Activated naive CD8-positive, alpha-beta T cell treated with anti-CD3 and anti-CD28 coated beads for 36 hours (primary cell): ENCODE measurements at regions not wholly inside any gene's neighbourhood (a gene's known extent, or its start where the extent isn't known, plus 50 kb on each side); places are given as distances from the start of the nearest gene placed in this dataset.
A peak's percentile ranks its signal among the peaks of the same experiment; 100 is the strongest.

Experiments
- DNase-seq: peaks from one replicate; pipeline ENCODE4 v3.0.0; 2021
- H3K27ac Mint-ChIP-seq: one replicate; pipeline ENCODE4 v1.8.0; 2022; ENCODE audit warnings: mild to moderate bottlenecking, moderate library complexity, mixed read lengths
- H3K27me3 Mint-ChIP-seq: one replicate; pipeline ENCODE4 v1.8.0; 2022; ENCODE audit warnings: mild to moderate bottlenecking, mixed read lengths
- H3K36me3 Mint-ChIP-seq: one replicate; pipeline ENCODE4 v1.8.0; 2021; ENCODE audit warnings: mild to moderate bottlenecking, mixed read lengths
- H3K4me1 Mint-ChIP-seq: one replicate; pipeline ENCODE4 v1.8.0; 2021; ENCODE audit warnings: mixed read lengths
- H3K4me3 Mint-ChIP-seq: one replicate; pipeline ENCODE4 v1.8.0; 2022; ENCODE audit warnings: mild to moderate bottlenecking, moderate library complexity, mixed read lengths
- H3K9me3 Mint-ChIP-seq: one replicate; pipeline ENCODE4 v1.8.0; 2022; ENCODE audit warnings: mixed read lengths

- Mint-ChIP-seq H3K9me3 (no peaks in the 10 kb centered on the region), H3K4me3 (no peak overlapping the region), H3K4me1 (peaks cover under 1% of the 10 kb centered on the region), H3K27ac (no peak overlapping the region), H3K27me3 (peaks cover 41% of the 10 kb centered on the region), H3K36me3 (no peaks in the 10 kb centered on the region)
- DNase-seq = no peak
Measured at GRCh38 chr17:34161690-34162089, 93.4 kb upstream of the CCL2 start.

GRCh38 chr17:34163123-34163522 lies 92.0 kb upstream of the CCL2 start:
- Mint-ChIP-seq H3K27ac (no peak overlapping the region), H3K4me3 (no peak overlapping the region), H3K4me1 (no peaks in the 10 kb centered on the region), H3K9me3 (no peaks in the 10 kb centered on the region), H3K36me3 (no peaks in the 10 kb centered on the region), H3K27me3 (peaks cover 27% of the 10 kb centered on the region)
- DNase-seq = no peak

- no peak overlapping the region for H3K4me3 Mint-ChIP-seq
- no peaks in the 10 kb centered on the region for H3K9me3 Mint-ChIP-seq
- no peak overlapping the region for H3K27ac Mint-ChIP-seq
- DNase-seq = no peak
- no peaks in the 10 kb centered on the region for H3K4me1 Mint-ChIP-seq
- H3K36me3 Mint-ChIP-seq = no peaks in the 10 kb centered on the region
- H3K27me3 Mint-ChIP-seq = peaks cover 21% of the 10 kb centered on the region
Measured at GRCh38 chr17:34163646-34164045, 91.4 kb upstream of the CCL2 start.

- Mint-ChIP-seq H3K9me3 (no peaks in the 10 kb centered on the region), H3K4me1 (no peaks in the 10 kb centered on the region), H3K36me3 (no peaks in the 10 kb centered on the region), H3K4me3 (no peak overlapping the region), H3K27ac (no peak overlapping the region), H3K27me3 (peaks cover 11% of the 10 kb centered on the region)
- no peak for DNase-seq
Measured at GRCh38 chr17:34164837-34165236, 90.2 kb upstream of the CCL2 start.

GRCh38 chr17:34166352-34166751 lies 88.7 kb upstream of the CCL2 start:
- H3K4me3 Mint-ChIP-seq = no peak overlapping the region
- DNase-seq = no peak

GRCh38 chr17:34167354-34167753 lies 87.7 kb upstream of the CCL2 start:
- H3K4me1 Mint-ChIP-seq = peaks cover 2% of the 10 kb centered on the region
- no peaks in the 10 kb centered on the region for H3K36me3 Mint-ChIP-seq
- DNase-seq = no peak
- no peaks in the 10 kb centered on the region for H3K9me3 Mint-ChIP-seq
- H3K27me3 Mint-ChIP-seq = peaks cover 10% of the 10 kb centered on the region
- H3K27ac Mint-ChIP-seq = no peak overlapping the region
- H3K4me3 Mint-ChIP-seq = no peak overlapping the region

More at GRCh38 chr17:34166352-34166751, 88.7 kb upstream of the CCL2 start:
- Mint-ChIP-seq H3K36me3 (no peaks in the 10 kb centered on the region), H3K27ac (no peak overlapping the region), H3K27me3 (peaks cover 14% of the 10 kb centered on the region), H3K4me1 (peaks cover 1% of the 10 kb centered on the region), H3K9me3 (no peaks in the 10 kb centered on the region)

- peaks cover 5% of the 10 kb centered on the region for H3K27me3 Mint-ChIP-seq
- peaks cover 2% of the 10 kb centered on the region for H3K4me1 Mint-ChIP-seq
- H3K27ac Mint-ChIP-seq = no peak overlapping the region
Measured at GRCh38 chr17:34168989-34169388, 86.1 kb upstream of the CCL2 start.

GRCh38 chr17:34169496-34169895 lies 85.6 kb upstream of the CCL2 start:
- no peak overlapping the region for H3K27ac Mint-ChIP-seq
- DNase-seq = no peak
- H3K27me3 Mint-ChIP-seq = peaks cover 5% of the 10 kb centered on the region
- peaks cover 2% of the 10 kb centered on the region for H3K4me1 Mint-ChIP-seq
- no peaks in the 10 kb centered on the region for H3K36me3 Mint-ChIP-seq
- no peaks in the 10 kb centered on the region for H3K9me3 Mint-ChIP-seq
- no peak overlapping the region for H3K4me3 Mint-ChIP-seq

More at GRCh38 chr17:34168989-34169388, 86.1 kb upstream of the CCL2 start:
- no peak for DNase-seq
- H3K36me3 Mint-ChIP-seq = no peaks in the 10 kb centered on the region
- no peak overlapping the region for H3K4me3 Mint-ChIP-seq
- no peaks in the 10 kb centered on the region for H3K9me3 Mint-ChIP-seq

- Mint-ChIP-seq H3K9me3 (no peaks in the 10 kb centered on the region), H3K4me1 (peaks cover 2% of the 10 kb centered on the region), H3K4me3 (no peak overlapping the region), H3K27ac (no peak overlapping the region), H3K27me3 (peaks cover 5% of the 10 kb centered on the region), H3K36me3 (no peaks in the 10 kb centered on the region)
- DNase-seq = peak; percentile 38
Measured at GRCh38 chr17:34171245-34171818, 83.8 kb upstream of the CCL2 start.

GRCh38 chr17:34172390-34172918 lies 82.6 kb upstream of the CCL2 start:
- Mint-ChIP-seq H3K4me3 (no peak overlapping the region), H3K27ac (no peak overlapping the region), H3K36me3 (no peaks in the 10 kb centered on the region), H3K9me3 (no peaks in the 10 kb centered on the region), H3K4me1 (peaks cover 2% of the 10 kb centered on the region), H3K27me3 (peaks cover 5% of the 10 kb centered on the region)
- DNase-seq = no peak

- H3K36me3 Mint-ChIP-seq = no peaks in the 10 kb centered on the region
Measured at GRCh38 chr17:34173241-34173640, 81.8 kb upstream of the CCL2 start.

GRCh38 chr17:34174496-34174895 lies 80.6 kb upstream of the CCL2 start:
- DNase-seq = no peak
- H3K27me3 Mint-ChIP-seq = peaks cover 5% of the 10 kb centered on the region
- H3K27ac Mint-ChIP-seq = no peak overlapping the region
- no peaks in the 10 kb centered on the region for H3K9me3 Mint-ChIP-seq
- no peaks in the 10 kb centered on the region for H3K36me3 Mint-ChIP-seq
- no peak overlapping the region for H3K4me3 Mint-ChIP-seq
- H3K4me1 Mint-ChIP-seq = peaks cover 2% of the 10 kb centered on the region

More at GRCh38 chr17:34173241-34173640, 81.8 kb upstream of the CCL2 start:
- Mint-ChIP-seq H3K9me3 (no peaks in the 10 kb centered on the region), H3K27me3 (peaks cover 5% of the 10 kb centered on the region), H3K4me1 (peaks cover 2% of the 10 kb centered on the region), H3K4me3 (no peak overlapping the region), H3K27ac (no peak overlapping the region)
- no peak for DNase-seq

GRCh38 chr17:34176440-34176839 lies 78.6 kb upstream of the CCL2 start:
- no peaks in the 10 kb centered on the region for H3K9me3 Mint-ChIP-seq
- DNase-seq = no peak
- no peak overlapping the region for H3K4me3 Mint-ChIP-seq
- H3K36me3 Mint-ChIP-seq = no peaks in the 10 kb centered on the region
- no peak overlapping the region for H3K27ac Mint-ChIP-seq
- peaks cover 14% of the 10 kb centered on the region for H3K27me3 Mint-ChIP-seq
- H3K4me1 Mint-ChIP-seq = no peaks in the 10 kb centered on the region

GRCh38 chr17:34177642-34178041 lies 77.4 kb upstream of the CCL2 start:
- no peaks in the 10 kb centered on the region for H3K9me3 Mint-ChIP-seq
- H3K4me1 Mint-ChIP-seq = no peaks in the 10 kb centered on the region
- H3K36me3 Mint-ChIP-seq = no peaks in the 10 kb centered on the region
- peaks cover 13% of the 10 kb centered on the region for H3K27me3 Mint-ChIP-seq
- no peak for DNase-seq
- H3K27ac Mint-ChIP-seq = no peak overlapping the region
- H3K4me3 Mint-ChIP-seq = no peak overlapping the region

GRCh38 chr17:34178092-34178491 lies 77.0 kb upstream of the CCL2 start:
- Mint-ChIP-seq H3K27me3 (peaks cover 13% of the 10 kb centered on the region), H3K4me3 (no peak overlapping the region), H3K27ac (no peak overlapping the region), H3K36me3 (no peaks in the 10 kb centered on the region), H3K9me3 (no peaks in the 10 kb centered on the region), H3K4me1 (no peaks in the 10 kb centered on the region)
- no peak for DNase-seq

GRCh38 chr17:34182036-34182803 lies 72.9 kb upstream of the CCL2 start:
- no peak for DNase-seq
- Mint-ChIP-seq H3K27me3 (peaks cover 13% of the 10 kb centered on the region), H3K9me3 (no peaks in the 10 kb centered on the region), H3K36me3 (no peaks in the 10 kb centered on the region), H3K27ac (no peak overlapping the region), H3K4me3 (no peak overlapping the region), H3K4me1 (no peaks in the 10 kb centered on the region)
